Hypothalamus (tissue), 51 donors: ENCODE measurements at regions not wholly inside any gene's neighbourhood (a gene's known extent, or its start where the extent isn't known, plus 50 kb on each side); places are given as distances from the start of the nearest gene placed in this dataset.
"Not testable (repeated sequence)": the region's sequence is repeated elsewhere in the genome, so short reads cannot be mapped to it uniquely, and the experiment has no call there.

Source experiments
- DNase-seq, 51 donors: peaks; one replicate each; lab custom pipeline; 2025; lab: John Stamatoyannopoulos, UW

DNA sequence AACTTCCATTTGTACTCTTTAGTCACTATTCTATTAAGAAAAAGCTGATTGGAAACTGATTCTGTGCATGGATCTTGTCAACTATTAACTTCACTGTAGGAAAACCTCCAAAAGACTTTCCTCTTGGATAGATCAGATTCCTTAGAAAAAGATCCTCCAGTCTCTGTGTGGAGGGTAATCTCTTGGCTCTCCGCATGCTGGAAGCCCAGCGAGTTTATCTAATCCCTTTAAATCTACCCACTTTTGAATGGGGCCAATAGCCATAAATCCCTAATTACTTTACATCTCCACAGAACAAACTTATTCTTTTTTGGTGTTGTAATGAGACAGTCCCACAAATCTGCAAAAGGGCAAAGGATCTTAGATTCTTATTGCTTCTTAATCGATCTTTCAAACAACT, 1206.4 kb upstream of the ADGRL4 start:
- no peak for DNase-seq

DNA sequence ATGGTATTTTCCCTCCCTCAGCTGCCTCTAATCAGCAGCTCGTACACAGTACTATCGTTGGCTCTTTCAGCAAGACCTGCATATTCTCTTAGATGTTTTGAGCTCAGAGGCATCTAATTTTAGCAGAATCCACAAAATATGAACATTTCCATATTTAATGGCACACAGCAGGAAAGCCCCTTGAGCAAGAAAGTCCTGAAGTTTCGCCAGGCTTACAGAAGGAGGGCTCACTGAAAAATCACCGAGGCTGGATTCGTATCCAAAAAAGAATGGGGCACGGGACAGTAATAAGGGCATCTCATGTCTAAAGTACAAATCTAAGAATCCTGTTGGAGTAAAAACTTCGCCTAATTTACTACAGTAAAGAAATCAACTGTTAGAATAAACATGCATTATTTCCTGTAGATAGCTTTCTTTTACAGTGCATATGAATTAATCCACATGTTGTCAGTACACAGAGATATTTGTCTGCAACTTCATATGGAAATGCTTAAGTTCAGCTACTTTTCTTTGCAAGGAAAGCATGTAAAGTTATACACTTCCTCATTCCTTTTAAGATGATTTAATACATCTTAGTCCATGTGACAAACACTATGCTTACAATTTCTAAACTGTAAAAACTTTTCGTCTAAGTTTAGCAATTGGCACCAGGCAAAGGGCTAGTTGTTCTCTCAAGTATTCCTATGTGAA, 1205.3 kb upstream of the ADGRL4 start:
- no peak for DNase-seq

GRCh38 chr1:80202118-80202517, 1195.6 kb upstream of the ADGRL4 start:
- DNase-seq = no peak

GRCh38 chr1:80194221-80194620, 1187.7 kb upstream of the ADGRL4 start:
- DNase-seq = no peak

- no peak for DNase-seq
These were observed 1174.9 kb upstream of the ADGRL4 start for GRCh38 chr1:80181418-80181817.

GRCh38 chr1:80171631-80172030, 1165.1 kb upstream of the ADGRL4 start:
- no peak for DNase-seq

DNA sequence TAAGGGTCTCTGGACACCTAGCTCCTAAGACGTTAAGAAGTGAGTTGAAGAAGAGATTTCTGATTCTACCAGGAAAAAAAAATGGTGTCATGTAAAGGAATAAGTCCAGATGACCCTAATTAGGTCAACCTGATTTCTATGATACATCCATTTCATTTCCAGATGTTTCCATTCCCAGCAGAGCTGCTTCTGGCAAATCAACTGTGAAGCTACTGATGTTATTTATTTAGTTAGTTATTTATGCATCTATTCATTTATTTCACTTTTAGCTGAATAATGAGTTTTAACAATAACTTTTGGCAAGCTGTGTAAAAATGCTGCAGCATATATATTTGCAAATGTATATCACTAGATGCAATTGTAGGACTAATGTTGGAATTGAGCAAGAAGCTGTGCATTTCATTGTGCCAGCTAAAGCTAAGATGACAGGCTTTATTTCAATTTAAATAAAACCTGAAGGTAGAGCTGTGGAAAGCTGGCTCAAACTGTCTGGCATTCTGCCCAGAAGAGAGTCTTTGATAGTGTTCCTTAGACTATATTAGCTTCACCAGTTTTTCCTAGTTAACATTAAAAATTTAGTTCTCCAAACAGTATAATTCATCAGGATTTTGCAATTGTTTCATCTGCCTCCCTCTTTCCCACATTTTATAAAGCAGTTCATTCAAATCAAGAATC, 1164.4 kb upstream of the ADGRL4 start:
- DNase-seq = peak in 1 of 51 donors; percentile 10

DNA sequence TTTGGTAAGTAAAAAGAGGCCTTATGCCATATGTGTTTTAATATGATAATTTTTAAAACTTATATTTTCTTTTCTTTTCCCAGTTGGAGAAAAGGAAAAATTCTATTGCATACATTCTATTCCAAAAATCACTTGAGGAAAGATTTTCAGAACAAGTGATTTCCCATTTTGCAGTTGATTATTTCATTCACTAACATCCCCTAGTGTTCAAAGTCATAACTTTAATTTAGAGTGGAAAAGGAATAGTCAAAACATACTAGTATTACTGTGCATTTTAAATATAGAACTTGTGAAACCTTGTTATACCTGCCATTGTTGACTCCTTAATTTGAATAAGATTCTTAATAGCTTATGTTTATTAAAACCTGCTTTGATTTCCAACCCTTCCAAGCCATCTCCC, 1157.6 kb upstream of the ADGRL4 start:
- no peak for DNase-seq

- no peak for DNase-seq
These were observed 1157.2 kb upstream of the ADGRL4 start for GRCh38 chr1:80163686-80164085.

DNA sequence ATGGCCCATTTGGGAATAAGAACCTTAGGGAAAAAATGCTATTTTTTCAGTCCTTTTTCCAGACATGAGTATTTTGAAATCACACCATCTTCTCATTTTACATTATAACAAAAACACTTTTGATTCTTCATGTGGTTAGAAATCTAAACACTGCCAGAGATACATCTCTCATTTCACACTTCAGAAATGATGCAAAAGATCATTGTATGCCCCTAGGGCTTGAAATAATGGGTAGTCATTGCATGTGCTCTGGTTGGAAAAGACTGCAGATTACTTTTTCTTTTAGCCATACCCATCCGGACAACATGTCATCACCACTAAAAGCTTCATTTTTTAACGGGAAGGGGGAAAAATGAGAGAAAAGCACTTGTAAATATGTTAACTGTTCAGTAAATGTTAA, 1152.2 kb upstream of the ADGRL4 start:
- no peak for DNase-seq

DNA sequence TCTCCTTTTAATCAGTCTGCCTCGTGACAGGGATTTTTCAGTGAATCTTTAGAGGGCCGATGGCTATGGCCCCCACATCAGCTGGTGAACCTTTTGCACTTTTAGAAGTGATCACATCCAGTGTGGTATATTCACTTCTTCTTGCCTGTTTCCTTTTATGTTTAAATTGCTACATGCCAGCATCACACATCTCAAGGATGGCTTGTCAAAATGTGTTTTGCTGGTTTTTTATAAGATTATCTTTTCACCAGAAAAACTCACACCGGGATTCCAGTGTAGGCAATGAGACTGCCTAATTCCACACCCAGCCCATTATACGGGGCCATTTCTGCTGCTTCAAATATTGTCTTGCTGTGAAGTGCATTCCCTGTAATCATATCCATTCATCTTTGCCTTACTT, 1151.7 kb upstream of the ADGRL4 start:
- no peak for DNase-seq

DNA sequence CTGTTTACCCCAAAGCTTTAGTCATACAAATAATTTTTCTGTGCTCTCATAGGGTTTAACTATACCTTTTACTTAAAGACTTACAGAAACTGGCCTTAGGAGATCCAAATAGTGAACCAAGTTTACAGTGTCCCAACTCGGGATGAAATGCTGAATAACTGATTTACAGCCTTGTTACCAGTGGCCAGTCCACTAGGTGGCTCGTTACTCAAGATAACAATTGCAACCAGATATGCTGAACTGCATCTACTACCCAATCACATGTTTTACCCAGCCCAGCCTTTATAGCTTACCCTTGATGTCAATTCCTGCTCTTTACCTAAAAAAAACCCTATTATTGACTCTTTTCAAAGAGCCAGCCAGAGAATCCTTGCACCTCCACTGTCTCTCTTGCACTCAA, 1148.8 kb upstream of the ADGRL4 start:
- DNase-seq = no peak

DNA sequence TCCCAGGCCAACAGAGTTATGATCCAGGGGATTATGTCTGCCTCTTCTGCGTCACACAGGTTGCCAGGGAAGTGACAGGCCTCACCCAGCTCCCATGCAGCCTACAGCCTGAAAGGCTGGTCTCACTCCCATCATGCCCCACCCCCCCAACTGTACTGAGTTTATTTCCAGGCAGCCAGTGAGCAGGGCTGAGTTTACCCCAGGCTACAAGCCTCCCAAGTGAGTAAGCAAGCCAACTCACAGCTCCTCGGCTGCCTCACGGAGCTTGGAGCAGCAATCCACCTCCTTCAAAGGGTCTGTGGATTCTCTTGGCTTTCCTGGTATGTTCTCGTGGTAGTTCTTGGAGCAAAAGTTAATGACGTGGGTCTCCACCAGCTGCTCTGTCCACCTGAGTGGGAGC, 1147.6 kb upstream of the ADGRL4 start:
- DNase-seq = no peak

GRCh38 chr1:80153762-80154161, 1147.2 kb upstream of the ADGRL4 start:
- no peak for DNase-seq

GRCh38 chr1:80143361-80143760, 1136.8 kb upstream of the ADGRL4 start:
- DNase-seq = no peak

DNA sequence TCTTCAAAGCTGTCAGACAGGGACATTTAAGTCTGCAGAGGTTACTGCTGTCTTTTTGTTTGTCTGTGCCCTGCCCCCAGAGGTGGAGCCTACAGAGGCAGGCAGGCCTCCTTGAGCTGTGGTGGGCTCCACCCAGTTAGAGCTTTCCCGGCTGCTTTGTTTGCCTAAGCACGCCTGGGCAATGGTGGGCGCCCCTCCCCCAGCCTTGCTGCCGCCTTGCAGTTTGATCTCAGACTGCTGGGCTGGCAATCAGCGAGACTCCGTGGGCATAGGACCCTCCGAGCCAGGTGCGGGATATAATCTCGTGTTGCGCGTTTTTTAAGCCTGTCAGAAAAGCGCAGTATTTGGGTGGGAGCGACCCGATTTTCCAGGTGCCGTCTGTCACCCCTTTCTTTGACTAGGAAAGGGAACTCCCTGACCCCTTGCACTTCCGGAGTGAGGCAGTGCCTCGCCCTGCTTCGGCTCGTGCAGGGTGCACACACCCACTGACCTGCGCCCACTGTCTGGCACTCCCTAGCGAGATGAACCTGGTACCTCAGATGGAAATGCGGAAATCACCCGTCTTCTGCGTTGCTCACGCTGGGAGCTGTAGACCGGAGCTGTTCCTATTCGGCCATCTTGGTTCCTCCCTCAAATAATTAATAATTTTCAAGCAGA, 1131.5 kb upstream of the ADGRL4 start:
- not testable (repeated sequence) for DNase-seq

DNA sequence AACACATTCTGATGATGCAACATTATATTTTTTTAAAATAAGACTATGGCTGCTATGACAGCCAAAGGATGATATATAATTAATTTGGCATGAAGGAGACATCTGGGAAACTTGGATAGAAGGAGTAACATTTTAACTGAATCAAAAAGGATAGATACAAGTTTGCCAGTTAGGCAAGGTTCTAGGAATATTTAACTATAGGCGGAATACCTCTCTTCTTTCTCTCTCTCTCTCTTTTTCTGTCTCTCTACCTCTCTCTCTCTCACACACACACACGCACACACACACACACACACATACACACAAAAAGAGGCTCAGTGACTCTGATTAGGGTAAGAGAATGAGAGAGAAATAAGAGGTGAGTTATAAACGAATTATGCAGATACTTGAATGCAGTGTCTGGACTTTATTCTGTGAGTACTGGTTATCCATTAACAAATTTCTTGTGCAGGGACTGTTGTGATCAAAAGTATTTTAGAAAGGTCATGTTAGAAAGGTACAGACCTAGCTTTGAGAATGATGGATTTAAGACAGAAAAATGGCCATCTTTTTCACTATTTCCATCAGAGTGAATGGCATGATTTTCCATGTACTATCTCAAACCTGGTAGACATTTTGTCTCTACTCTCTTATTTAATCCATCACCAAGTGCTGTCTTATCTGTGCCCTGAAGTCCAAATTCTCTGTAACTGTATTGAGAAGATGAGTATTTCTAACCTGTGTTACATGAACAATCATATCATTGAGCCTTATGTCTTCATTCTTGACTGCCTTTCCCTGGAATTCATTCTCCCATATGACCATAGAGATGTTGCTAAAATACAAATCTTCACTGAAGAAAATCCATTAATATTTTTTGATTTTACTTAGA, 1106.9 kb upstream of the ADGRL4 start:
- no peak for DNase-seq

GRCh38 chr1:80101159-80101558, 1094.6 kb upstream of the ADGRL4 start:
- DNase-seq = no peak

- DNase-seq = no peak
These were observed 1093.2 kb upstream of the ADGRL4 start for GRCh38 chr1:80099713-80100112.

GRCh38 chr1:80085067-80085466, 1078.5 kb upstream of the ADGRL4 start:
- DNase-seq = no peak

- no peak for DNase-seq
These were observed 1077.4 kb upstream of the ADGRL4 start for GRCh38 chr1:80083892-80084291.
